ENCODE measurements at regions not wholly inside any gene's neighbourhood (a gene's known extent, or its start where the extent isn't known, plus 50 kb on each side); places are given as distances from the start of the nearest gene placed in this dataset.

DNA sequence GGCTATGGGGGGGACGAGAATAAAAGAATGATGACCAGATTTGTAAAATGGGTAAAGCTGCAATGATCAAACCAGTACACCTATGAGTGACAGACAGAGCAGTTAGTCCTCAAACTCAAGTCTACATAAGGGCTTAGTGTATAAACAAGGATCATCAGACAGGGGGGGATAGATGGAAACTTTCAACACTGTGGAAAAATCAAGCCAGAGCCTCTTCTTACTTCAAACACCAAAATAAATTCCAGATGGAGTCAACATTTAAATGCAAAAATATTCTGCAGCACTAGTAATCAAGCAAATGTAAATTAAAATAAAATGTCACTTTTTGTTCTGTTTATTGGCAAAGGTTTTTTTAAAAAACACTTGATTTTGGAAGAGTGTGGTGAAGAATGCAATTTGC lies 205.9 kb upstream of the RGMA start:
- no peak for DNase-seq

DNA sequence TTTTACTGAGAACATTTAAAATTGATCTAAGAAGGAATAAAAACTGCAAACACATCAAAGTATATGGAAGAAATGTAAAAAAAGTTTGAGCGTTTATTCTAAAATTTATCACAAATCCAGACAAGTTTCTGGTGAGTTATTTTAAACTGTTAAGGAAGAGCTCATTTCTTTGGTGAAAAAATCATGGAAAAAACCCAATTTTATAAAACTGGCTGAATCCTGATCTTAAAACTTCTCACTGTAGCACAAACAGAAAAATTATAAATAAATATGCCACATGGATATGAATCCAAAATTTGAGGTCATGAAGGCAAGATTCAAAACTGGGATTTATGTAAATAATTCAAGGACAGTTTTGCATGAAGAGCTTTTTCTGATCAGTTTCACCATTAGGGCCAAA lies 205.1 kb upstream of the RGMA start:
- no peak for DNase-seq

DNA sequence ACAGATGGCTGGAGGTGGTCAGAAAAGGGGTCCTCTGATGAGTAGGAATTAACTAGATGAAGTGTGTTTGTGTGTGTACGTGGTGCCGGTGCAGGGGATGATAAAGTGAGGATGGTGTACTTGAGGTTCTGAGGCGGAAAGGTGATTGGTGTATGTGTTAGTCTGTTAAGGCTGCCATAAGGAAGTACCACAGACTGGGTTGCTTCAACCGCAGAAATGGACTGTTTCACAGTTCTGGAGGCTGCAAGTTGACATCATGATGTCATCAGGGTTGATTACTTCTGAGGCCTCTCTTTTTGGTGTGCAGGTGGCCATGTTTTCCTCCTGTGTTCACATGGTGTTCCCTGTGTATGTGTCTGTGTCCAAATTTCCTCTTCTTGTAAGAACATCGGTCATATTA lies 202.4 kb upstream of the RGMA start:
- no peak for DNase-seq

DNA sequence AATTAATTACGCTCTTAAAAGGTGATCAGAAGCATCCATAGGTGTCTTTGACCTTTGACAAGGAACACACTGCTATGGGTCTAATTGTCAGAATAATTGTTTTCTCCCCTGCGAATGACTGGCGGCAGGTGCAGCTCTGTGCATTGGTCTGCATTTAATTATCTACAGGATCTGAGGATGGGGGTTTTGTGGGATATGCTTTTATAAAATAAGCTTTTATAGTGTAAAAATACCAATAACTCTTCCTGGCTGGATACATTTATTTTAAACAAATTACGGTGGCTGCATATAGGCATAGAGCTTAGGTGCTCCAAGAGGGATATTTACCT lies 201.6 kb upstream of the RGMA start:
- DNase-seq: no peak

DNA sequence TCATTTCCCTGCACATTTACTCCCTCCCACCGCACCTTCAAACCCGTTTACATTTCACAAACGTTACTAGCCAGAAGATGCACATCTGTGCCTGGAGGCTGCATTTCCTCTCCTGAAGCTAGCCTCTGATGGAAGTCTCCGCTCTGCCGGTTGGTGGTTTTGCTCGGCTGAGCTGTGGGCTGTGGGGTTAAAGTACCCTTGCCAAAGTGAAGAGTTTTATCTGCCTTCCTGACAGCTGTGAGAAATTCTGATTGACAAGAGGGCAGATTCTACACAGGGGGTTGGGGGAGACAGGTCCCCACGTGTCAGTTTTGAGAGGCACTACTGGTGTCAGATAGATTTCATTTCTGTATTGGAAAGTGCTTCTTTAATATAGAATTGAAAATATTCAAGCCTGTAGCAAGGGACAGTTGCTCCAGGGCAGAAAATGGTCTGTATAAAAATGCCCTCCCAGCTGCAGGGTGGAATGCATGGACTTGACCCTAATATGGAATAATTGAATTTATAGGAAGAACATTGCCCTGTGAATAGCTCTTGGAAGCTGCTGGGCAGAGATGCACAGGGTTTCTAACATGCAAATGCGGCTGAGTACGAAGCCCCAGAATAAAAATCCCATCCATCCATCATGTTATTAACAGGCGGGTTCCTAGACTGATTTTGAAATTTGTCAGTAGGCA lies 201.1 kb upstream of the RGMA start:
- DNase-seq: no peak

DNA sequence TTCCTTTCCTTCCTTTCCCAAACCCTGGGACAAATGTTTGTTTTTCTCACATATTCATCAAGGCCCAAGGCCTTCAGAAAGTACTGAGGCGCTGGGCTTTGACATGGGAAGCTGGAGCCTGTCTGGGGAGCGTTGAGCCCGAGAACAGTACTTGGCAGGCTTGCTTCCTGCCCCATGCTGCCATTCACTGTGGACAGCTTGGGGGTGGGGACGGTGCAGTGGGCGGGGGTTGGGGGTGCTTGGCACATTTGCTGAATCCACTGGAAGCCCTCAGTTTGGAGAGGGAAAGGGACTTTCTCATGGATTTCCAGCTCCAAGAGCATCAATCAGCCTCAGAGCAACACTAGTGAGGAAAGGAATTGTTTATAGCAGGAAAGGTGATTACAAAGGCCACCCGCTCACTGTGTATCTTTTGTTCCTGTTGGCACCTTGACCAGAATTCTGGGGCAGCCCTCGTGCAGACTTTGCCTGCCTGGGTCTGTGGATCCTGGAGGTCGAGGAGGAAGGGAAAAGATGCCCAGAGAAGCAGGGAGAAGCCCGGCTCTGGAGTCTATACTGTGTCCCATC lies 199.8 kb upstream of the RGMA start:
- DNase-seq: no peak

DNA sequence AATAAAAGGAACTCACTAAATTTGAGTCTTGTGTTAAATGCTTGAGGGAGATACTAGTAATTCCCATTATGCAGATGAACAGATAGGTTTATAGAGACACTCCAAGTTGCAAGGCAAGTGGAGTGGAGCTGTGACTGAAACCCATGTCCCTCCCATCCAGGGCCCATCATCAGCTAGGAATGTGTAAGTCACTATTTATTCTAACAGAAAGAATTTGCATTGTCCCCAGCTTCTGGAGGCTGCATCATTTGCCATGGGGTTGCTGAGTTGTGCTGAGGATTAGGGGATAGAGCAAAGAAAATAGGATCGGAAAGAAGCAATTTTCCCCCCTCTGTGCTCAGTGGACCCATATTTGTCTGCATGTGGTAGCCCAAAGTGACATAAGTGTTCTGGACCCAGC lies 197.4 kb upstream of the RGMA start:
- DNase-seq: no peak

DNA sequence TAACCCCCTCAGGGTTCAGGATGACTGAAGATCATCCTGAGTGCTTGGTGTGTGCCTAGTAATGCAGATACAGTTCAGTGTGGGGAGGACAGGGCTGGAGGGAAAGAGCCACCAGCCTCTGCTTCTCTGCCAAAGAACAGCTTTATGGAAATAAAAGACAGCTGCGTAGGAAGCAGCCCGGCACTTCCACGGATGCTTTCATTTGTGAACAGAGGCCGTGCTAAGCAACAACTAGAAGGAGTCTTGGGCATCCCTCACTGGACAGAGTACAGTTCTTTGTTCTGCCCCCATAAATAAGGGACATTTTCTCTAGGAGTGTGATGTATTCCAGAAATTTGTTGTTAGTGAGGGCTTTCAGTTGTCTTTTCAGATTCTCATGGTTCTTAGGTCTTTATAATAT lies 194.8 kb upstream of the RGMA start:
- no peak for DNase-seq

DNA sequence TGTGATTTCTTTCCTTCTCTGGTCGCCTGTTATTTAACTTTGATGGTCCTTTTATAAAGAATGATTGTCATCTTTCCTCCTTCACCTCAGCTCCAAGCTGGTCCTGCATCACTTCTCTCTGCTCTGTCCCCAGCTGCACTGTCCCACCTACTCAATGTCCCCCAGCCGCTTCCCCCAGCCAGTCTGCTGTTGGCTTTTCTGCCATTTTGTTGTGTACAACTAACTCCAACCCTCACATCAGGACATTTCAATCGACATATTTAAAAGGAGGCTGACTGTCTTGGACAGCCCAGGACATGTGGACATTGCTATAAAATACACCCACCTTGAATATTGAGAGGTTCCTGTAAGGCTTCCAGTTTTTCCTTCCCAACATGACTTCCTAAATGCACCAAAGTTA lies 193.8 kb upstream of the RGMA start:
- DNase-seq: no peak

DNA sequence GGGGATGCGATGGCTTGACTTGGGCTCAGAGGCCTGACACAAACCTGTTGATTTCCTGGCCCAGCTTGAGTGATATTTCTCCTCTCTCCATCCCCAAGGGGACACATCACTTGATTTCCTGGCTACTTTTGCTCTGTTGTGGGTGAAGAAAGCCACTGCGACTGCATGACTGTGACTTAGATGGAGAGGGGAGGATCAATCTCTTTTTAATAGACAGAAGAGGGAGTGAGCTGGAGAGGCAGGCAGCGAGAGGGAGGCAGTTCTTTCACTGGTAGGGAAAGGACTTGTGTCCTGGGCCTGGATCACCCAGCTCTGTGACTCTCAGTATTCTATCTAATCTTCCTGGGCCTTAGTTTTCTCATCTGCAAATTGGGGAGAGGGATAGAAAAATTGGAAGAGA lies 189.8 kb upstream of the RGMA start:
- no peak for DNase-seq

DNA sequence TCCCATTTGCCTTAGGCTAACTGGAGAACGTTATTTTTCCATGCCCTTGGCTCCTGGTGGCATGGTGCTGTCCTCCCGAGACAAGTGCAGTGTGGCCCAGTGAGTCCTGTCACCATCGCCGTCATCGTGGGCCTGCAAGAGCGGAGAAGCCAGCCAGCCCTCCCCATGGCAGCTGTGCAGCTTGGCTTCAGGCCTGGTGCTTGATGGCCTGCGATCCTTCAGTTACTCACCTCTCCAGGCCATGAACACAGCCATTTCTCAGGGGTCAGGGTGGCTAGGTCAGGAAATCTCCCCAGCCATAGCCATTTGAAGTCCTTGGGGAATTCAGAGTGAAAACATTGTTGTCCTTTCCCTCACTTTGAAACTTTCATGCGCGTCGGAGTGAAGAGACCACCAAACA lies 189.0 kb upstream of the RGMA start:
- DNase-seq: no peak

DNA sequence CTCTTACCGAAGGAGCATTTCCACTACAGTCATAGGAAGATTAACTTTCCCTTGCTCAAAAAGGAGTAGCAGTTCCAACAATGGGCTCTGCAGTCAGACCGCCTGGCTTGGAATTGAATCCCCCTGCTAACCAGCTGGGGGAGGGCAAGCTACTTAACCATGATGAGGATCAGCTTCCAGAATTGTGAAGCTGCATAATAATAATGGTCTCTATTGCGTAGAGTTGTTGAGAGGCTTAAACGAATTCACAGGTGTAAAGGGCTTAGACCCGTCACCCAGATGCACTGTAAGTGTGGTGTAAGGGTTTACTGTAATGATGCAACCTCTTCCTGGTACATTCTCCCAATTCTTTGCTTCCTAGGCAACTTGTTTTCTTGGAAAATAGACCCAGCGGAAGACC lies 185.2 kb upstream of the RGMA start:
- DNase-seq: no peak

DNA sequence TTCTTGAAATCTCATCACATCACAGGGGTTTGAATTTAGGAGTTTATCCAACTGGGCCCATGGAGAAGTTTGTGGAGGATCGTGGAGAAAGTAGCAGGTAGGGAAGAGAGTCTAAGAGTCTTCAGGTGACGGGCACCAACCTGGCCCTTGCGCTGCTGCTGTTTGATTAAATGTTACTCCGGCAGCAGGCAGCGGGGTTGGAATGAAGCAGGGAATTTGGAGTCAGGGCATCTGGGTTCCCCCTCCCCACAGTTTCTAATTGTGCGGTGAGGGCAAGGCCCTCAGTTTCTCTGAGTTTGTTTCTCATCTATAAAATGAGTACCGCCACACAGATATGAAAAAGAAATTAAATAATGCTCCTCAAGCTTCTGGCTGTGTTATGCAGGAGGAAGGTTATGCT lies 182.9 kb upstream of the RGMA start:
- no peak for DNase-seq

DNA sequence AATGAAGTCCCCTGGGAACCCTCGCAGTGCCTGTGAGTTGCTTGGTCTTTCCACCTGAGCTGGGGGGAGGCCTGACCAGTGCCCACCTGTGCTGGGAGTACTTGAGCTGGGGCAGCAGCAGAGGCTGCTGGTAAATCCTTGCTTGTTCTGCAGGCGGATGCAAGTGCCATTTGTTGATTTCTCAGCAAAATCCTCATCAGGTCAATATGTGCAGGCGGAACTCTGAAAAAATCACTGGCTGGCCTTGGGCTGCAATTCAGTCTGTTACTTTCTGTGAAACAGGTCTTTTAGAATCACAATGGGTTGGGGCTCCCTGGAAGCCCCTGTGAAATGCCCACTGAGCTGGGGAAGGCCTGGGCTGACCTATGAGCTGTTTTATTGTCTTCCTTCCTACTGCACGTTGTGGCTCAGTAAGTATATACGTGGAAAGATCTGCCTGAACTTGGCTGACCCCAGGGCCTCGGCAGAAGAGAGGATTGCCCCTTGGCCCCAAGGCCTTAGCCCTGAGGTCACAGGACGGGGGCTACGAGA lies 182.0 kb upstream of the RGMA start:
- no peak for DNase-seq

DNA sequence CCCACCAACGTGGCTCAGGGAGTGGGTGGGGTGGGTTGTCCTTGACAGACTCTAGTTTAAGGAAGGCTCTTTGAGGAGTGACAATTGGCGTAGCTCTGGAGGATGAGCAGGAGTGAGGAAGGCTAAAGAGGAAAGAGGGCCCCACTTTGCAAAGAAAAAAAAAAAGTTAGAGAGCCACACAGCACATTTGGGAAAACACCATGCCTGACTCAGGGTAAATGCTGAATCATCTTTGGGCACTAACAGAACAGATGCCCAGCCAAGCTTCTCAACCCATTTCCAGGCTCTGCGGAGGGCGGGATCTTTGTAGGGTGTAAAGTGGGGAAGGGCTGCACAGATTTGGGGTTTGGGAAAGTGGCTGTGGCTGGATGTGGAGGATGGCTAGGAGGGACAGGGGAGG lies 179.1 kb upstream of the RGMA start:
- no peak for DNase-seq

DNA sequence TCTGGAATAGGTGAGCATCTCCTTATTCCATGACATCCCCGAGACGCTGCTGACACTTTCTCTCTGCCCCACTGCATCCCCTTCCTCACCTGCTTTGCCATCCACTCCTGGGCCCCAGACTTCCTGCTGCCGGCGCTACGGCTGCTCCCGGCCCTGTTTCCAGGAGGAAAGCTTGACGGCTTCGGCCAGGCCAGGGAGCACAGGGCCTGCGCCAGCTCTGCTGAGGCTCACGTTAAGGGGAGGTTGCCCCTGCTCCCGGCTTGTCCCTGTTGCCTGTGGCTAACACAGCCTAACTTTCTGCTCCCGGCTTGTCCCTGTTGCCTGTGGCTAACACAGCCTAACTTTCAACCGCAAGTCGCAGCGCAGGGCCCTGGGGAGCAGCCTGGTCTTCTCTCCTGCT lies 177.3 kb upstream of the RGMA start:
- DNase-seq: no peak

DNA sequence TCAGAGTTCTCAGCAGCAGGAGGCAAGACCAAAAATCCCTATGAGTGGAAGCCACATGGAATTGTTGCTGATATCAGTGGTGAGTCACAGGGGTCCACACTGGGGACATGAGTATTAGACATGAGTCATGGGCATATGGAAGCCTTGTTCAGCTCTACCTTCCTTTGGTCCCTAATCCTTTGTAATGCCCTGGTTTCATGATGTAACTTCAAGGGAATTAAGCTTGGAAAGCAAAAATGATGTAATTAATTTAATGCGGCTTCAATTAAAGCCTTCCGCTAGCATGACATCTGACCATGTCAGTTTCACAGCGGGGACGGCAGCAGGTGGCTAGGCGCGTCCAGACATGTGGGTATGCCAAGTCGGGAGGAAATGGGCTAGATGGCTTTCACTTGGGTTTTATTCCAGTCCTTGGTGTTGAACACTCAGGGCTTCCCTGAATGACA lies 176.1 kb upstream of the RGMA start:
- DNase-seq: no peak

DNA sequence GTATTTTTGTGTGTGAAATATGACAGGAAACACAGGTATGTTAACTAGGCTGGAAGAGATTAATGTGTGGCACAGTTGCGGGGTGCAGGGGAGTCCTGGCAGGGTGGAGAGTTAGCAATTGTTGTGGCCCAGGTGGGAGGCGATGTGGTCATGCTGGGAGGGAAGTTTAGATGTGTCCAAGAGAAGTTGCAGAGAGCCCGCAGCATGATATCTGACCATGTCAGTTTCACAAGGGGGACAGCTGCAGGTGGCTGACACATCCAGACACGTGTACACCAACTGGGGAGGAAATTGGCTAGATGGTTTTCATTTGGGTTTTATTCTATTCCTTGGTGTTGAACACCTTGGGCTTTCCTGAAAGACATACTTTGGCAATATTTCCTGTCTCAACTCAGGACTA lies 172.8 kb upstream of the RGMA start:
- DNase-seq: no peak

DNA sequence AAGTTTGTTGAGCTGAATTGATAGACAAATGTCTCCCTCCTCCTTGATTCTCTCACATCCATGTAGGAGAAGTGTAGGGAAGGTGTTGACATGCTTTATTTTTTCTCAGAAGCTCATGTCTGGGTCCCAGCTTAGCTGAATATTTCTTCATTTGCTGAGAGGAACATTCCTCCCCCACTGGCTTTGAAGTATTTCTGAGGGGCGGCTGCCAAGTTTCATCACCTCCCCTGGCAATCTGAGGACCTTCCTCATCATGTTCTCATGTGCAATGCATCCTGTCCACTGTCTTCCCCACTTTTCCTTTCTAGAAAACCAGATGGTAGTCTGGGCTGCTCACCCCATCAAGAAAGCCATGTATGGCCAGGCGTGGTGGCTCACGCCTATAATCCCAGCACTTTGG lies 168.9 kb upstream of the RGMA start:
- no peak for DNase-seq

DNA sequence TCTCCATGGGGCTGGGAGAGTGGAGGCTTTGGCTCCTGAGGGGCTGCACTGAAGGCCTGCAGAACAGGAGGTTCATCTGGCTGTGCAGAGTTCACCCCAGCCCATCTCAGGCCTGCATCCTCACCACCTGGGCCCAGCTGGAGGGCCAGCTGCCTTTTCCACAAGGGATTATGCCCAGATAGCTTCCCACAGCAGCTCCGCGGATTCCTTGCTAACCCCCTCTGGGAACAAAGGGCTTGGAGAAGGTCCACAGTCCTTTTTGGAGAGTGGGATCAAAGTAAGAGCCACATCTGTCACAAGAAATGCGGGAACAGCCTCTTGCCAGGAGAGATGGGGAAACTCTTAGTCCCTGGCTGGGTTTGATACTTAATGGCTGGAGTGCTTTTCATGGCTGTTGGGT lies 164.7 kb upstream of the RGMA start:
- no peak for DNase-seq

DNA sequence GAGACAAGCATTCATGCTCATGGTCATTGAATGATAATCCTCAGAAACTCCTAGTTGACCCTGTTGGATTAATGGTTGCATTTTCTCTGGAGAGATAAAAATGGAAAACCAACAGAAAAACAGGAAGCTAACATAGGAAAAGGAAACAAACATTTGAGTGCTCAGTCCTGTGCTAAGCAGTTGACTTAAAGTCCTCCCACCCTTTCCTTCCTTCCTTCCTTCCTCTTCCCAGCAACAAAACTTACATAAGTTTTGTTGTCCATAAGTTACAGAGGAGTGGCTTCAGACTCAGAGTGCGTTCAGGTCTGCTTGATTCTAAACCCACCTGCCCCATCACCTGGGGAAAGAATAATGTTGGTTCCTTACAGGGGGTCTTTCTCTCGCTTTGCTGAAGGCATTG lies 163.8 kb upstream of the RGMA start:
- DNase-seq: no peak

DNA sequence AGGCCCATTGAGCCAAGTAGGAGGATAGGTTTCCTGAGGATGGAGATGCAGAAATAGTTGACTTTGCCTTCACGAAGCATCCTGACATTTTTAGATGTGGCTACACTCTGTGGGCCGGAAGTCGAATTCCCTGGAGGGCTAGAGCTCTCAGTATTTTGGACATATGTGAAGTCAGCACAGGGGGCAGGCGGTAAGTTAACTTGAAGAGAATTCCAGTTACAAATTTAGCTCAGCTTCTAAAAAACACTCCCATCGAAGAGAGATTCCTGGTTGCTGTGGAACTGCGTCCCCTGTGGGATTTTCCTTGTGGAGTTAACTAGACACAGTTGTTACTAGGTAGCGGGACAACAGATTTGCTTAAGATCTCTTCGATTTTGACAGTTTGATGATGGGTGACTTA lies 161.9 kb upstream of the RGMA start:
- DNase-seq: no peak

DNA sequence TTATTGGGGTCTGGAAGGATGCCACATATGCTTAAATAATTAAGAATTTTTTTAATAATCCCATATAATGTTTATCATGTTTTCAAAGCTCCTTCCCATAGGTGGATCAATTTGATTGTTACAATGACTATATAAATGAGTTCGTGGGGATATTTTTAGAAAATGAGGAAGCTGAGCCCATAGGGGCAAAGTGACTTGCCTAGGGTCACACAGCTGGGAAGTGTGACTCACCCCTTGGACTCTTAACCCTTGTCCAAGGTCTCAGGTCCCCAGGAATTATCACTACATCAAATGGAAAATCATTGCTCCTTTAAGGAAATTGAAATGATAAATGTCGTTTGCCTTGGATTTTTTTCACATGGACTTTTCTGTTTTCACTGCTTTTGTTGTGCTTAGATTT lies 161.2 kb upstream of the RGMA start:
- no peak for DNase-seq

DNA sequence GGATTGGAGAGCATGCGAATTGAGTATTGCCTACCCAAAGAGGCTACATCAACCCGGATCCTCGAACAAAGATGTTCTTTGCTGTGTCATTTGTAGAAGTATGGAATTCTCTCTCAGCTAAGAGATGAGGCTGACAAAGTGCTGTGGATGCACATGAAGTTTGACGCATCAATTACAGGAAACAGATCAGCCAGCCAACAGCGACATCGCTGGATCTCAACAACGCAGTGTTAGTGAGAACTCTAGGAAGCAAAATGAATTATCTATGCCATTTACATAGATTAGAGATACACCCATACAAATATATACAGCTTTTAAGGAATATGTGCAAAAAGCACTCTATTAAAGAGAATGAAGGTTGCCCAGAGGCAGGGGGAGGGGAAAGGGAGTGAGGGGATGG lies 160.6 kb upstream of the RGMA start:
- DNase-seq: no peak

DNA sequence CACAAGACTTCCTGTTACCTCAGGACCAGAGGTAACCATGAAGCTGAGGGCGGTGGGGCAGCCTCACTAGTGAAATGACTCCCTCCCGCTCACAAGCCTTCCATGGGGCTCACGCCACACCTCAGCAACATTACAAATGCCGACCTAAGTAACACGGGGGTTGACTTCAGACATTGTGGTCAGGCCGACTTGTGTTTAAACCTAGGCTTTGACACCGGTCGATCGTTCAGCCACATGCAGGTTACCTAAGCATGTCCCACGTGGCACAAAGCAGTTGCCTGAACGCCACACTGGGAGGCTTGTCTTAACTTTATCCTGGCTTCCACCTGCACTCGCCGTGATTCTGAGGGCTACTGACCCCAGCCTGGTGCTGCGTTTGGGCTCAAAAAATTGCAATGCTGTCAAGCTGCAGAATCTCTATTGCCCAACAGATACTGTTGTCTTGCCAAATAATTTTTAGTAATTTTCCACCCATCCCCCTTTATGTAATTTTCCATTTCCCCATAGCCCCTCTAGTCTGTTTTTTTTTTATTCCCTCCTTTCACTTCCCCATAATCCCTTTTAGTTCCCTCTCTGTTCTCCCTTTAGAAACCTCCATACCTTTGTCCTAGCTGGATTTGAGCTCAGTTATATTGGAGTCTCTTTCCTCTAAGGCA lies 158.6 kb upstream of the RGMA start:
- DNase-seq: no peak

All from activated T-cell treated with anti-CD3 and anti-CD28 coated beads, Interleukin-2, amount 50 U/mL, for 48 hours (primary cell).